ENCODE measurements at regions not wholly inside any gene's neighbourhood (a gene's known extent, or its start where the extent isn't known, plus 50 kb on each side); places are given as distances from the start of the nearest gene placed in this dataset.
A peak's percentile ranks its signal among the peaks of the same experiment; 100 is the strongest.
"Not testable (repeated sequence)": the region's sequence is repeated elsewhere in the genome, so short reads cannot be mapped to it uniquely, and the experiment has no call there.

DNA sequence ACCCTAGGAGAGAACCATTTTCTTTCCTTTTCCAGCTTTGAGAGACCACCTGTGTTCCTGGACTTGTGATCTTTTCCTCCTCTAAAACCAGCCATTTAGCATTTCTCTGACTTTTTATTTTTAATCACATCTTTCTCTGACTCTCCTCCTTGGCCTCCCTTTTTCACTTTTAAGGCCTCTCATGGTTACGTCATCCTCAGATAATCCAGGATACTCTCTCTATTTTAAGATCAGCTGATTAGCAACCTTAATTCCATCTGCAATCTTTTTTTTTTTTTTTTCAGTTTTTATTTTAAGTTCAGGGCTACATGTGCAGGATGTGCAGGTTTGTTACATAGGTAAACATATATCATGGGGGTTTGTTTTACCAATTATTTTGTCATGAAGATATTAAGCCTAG is 54.0 kb downstream of the RFPL4B start:
- no peak for DNase-seq

GRCh38 chr6:112407101-112407590 is 60.0 kb downstream of the RFPL4B start:
- no peak for DNase-seq

GRCh38 chr6:112408522-112408921 is 61.4 kb downstream of the RFPL4B start:
- no peak for DNase-seq

DNA sequence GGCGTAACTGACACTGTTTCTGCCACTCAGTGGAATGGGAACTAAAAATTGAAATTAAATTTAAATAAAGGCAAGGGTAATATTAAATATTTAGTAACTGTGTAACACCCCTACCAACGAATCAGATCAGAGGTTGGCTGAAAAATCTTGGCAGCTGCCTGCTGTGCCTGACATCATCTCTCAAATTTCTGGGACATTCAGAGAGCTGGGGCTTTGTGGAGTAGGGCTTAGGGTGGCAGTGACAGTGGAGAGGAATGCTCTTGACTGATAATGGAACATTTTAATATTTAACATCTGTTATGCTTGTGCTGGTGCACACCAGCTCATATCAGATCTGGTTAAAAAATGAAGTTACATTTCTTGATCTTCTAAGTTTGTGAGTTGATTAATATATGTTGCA is 62.2 kb downstream of the RFPL4B start:
- DNase-seq, result no peak

GRCh38 chr6:112413780-112414179 is 66.7 kb downstream of the RFPL4B start:
- no peak for DNase-seq

DNA sequence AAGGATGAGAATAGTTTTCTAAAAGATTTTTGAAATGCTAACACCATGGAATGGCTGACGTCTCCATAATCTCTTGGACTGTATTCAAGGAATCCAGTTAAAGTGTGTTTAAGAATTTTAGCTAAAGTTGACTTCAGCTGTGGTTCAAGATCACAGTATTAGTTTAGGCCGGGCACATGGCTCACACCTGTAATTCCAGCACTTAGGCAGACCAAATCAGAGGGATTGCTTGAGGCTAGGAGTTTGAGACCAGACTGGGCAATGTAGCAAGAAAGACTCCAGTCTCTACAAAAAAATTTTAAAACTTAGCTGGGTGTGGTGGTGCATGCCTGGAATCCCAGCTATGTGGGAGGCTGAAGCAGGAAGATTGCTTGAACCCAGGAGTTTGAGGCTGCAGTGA is 68.2 kb downstream of the RFPL4B start:
- no peak for DNase-seq

DNA sequence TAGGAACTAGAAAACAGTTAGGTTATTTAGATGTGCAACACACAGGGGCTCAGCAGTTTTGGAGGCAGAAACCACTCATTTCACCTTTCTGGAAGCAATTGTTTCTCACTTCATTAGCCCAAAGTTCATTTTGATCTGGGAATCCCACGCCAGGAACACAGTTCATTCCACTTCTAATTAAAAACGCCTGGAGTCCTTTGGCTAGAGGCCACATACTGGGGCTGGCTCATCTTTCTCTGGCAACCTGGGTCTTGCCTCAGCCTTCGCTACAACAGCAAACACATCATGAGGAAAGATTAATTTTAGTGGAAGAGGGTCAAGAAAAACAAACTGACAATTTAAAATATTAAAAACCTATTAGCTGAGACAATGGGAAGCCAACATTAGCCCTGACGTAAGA is 69.7 kb downstream of the RFPL4B start:
- DNase-seq, result no peak

DNA sequence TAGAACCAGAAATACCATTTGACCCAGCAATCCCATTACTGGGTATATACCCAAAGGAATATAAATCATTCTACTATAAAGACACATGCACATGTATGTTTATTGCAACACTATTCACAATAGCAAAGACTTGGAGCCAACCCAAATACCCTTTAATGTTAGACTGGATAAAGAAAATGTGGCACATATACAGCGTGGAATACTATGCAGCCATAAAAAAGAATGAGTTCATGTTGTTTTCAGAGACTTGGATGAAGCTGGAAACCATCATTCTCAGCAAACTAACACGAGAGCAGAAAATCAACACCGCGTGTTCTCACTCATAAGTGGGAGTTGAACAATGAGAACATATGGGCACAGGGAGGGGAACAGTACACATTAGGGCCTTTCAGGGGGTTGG is 79.9 kb downstream of the RFPL4B start:
- DNase-seq, result not testable (repeated sequence)

- no peak for DNase-seq
Measured at GRCh38 chr6:112427499-112427898, 80.4 kb downstream of the RFPL4B start.

- DNase-seq, result no peak
Measured at GRCh38 chr6:112428477-112428876, 81.3 kb downstream of the RFPL4B start.

DNA sequence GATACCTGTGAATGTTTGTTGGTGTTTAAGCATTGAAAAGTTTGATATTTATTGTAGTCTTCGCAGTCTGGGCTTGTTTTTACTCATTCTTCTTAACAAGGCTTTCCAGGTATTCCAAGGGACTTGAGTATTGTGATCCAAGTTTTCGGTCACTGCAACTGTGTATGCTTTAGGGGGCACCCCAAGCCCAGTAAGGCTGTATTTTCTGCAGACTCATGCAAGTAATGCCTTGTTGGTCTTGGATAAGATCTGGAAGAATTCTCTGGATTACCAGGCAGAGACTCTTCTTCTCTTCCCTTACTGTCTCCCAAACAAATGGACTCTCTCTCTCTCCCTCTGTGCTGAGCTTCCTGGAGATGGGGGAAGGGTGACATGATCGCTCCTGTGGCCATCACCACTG is 82.1 kb downstream of the RFPL4B start:
- no peak for DNase-seq

DNA sequence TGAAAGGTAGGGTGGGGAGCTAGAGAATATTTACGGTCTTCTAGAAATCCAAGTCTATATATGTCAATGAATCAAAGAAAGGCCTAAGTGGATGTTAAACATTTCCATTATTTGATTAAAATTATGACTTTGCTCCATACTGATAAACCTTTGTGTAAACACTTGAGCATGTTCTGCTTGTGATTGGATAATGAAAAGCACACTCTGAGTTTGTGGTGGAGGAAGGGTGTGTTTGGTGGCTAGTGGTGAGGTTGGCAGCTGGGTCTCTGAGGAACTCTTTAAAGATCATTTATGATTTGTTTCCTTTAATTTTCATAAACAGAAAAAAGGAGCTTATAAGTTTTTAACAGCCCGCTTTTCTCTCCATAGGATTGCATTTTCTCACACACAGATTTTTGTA is 84.7 kb downstream of the RFPL4B start:
- DNase-seq, result no peak

DNA sequence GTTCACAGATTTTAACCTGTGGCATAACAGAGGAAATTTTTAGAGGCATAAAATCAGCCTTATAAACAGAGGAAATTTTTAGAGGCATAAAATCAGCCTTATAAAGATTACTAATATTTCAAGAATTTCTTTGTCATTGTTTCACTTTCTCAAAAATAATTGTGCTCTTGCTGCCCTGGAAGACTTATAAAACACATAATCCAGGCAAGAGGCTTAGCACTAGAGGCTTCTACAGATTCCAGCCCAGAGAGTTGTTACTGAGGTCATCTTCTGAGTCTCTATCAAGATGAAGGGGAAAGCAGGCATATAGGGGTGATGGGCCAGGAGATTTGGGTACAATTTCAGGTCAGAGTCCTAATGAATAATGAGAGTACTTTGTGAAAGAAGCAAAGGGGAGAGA is 85.7 kb downstream of the RFPL4B start:
- no peak for DNase-seq

DNA sequence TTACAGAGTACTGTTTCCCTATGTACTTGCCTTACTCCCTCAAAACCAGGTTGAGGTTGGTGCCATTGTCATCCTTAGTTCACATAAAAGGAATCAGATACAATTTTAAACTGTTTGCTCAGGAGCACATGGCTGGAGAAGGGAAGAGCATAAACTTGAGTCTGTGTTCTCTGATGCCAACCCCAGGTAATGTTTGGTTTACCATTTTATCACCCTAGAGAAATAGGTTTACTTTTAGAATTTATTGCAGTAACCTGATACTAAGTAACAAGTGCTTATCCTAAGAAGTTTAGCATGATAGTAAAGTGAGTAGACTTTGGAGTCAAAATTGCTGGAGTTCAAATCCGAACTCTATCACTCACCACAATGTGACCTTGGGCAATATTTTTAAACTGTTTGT is 86.3 kb downstream of the RFPL4B start:
- no peak for DNase-seq

DNA sequence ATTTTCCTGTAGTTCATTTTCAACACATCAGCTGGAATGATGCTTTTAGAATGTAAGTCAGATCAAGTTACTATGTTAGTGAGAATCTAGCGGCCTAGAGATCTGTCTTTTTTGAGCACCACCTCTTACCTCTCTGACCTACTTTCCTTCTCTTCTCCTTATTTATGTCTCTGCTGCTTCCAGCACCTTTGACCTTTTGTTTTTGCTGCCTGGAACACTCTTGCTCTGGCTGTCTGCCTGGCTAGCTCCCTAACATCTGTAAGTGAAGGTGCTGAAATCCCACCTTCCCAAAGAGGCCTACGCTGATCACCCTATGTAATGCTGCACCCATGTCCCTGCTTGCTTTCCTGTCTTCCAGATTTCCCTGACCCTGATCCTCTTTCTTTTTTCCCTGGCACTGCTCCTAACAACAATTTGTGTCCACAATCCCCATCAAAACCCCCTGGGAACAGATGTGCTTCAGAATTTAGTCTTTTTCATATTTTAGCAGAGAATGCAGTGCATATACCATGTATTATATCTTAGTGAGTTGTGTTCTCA is 87.8 kb downstream of the RFPL4B start:
- no peak for DNase-seq

- no peak for DNase-seq
Measured at GRCh38 chr6:112437058-112437457, 89.9 kb downstream of the RFPL4B start.

- no peak for DNase-seq
Measured at GRCh38 chr6:112439010-112439409, 91.9 kb downstream of the RFPL4B start.

- no peak for DNase-seq
Measured at GRCh38 chr6:112439432-112439831, 92.3 kb downstream of the RFPL4B start.

DNA sequence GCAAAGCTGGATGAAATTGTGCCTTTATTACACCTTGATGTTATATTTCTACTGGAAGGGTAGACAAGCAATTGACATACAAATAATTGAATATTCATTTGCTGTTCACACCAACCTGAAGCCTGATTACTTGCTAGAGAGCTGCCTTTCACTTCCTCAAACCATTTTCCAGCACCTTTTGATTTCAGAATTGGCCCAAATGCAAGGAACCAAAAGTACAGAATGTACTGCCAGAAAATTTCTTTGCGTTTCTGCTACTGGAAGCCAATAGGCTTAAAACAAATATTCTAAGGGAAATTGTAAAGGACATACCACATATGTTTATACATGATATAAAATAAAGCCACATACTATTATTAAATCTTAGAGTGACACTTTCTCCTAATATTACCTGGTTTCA is 94.5 kb downstream of the RFPL4B start:
- DNase-seq, result no peak

- peak in 1 of 14 donors; percentile 1 for DNase-seq
Measured at GRCh38 chr6:112443179-112444065, 96.3 kb downstream of the RFPL4B start.

- not testable (repeated sequence) for DNase-seq
Measured at GRCh38 chr6:112448786-112449185, 101.7 kb downstream of the RFPL4B start.

DNA sequence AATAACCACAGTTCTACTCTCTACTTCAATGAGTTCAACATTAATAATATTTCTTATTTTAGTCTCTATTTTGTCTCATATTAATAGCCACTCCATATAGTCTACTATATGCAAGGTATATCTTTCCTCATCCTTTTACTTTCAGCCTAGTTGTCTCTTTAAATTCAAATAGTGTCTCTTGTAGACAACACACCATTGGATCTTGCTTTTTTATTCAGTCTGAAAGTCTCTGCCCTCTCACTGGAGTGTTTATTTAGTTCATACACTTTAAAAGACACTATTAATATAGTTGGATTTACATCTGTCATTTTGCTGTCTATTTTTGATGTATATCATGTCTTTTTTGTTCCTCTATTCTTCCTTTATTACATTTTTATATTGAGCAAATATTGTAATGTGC is 103.5 kb downstream of the RFPL4B start:
- no peak for DNase-seq

- no peak for DNase-seq
Measured at GRCh38 chr6:112457886-112458285, 110.8 kb downstream of the RFPL4B start.

DNA sequence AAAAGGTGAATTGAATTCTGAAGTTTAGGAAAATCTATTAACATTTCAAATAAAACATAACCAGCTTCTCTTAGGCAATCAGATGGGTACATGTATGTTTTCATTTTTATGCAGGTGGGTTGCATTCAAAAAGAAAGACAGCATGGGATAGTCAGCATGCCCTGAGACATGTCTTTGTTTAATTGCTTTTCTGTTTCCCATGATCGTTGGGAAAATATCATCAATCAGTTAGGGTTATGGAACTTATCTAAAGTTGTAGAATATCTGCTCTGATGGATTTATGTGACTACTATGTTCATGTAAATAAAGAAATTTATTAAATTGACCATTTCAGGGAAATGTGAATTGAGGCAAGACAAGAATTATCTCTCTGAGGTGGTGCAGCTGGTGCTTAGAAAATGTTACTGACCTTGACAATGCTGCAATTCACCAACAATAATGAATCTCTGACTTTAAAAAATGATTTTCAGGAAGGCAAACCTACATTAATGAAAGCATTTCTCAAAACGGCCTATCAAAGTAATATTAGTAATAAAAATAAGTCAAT is 112.7 kb downstream of the RFPL4B start:
- DNase-seq, result no peak

Measured in C1 segment of cervical spinal cord (tissue), 14 donors.